ENCODE measurements at regions not wholly inside any gene's neighbourhood (a gene's known extent, or its start where the extent isn't known, plus 50 kb on each side); places are given as distances from the start of the nearest gene placed in this dataset.
"Not testable (repeated sequence)": the region's sequence is repeated elsewhere in the genome, so short reads cannot be mapped to it uniquely, and the experiment has no call there.

- peak overlapping the region; percentile 91 for H3K27ac Mint-ChIP-seq
- no peaks in the 10 kb centered on the region for H3K9me3 Mint-ChIP-seq
- peaks cover 14% of the 10 kb centered on the region for H3K27me3 Mint-ChIP-seq (ENCODE audit: low read depth)
- no peak overlapping the region for H3K4me3 Mint-ChIP-seq
- no peaks in the 10 kb centered on the region for H3K36me3 Mint-ChIP-seq
- TF ChIP-seq, protein P1, sequence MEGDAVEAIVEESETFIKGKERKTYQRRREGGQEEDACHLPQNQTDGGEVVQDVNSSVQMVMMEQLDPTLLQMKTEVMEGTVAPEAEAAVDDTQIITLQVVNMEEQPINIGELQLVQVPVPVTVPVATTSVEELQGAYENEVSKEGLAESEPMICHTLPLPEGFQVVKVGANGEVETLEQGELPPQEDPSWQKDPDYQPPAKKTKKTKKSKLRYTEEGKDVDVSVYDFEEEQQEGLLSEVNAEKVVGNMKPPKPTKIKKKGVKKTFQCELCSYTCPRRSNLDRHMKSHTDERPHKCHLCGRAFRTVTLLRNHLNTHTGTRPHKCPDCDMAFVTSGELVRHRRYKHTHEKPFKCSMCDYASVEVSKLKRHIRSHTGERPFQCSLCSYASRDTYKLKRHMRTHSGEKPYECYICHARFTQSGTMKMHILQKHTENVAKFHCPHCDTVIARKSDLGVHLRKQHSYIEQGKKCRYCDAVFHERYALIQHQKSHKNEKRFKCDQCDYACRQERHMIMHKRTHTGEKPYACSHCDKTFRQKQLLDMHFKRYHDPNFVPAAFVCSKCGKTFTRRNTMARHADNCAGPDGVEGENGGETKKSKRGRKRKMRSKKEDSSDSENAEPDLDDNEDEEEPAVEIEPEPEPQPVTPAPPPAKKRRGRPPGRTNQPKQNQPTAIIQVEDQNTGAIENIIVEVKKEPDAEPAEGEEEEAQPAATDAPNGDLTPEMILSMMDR (IDR thresholded peaks at IDR 0.05; ENCODE audit: unreplicated experiment), result no peak
- no peak for DNase-seq (ENCODE audit: low spot score in 2 of 2, unreplicated experiment in 2 of 2)
- H3K4me1 Mint-ChIP-seq, result peaks cover 57% of the 10 kb centered on the region
These were observed 313.3 kb downstream of the ZNF536 start for GRCh38 chr19:30685426-30686000.

- Mint-ChIP-seq H3K4me1 (peaks cover 54% of the 10 kb centered on the region), H3K36me3 (no peaks in the 10 kb centered on the region), H3K27me3 (ENCODE audit: low read depth) (peaks cover 12% of the 10 kb centered on the region), H3K9me3 (no peaks in the 10 kb centered on the region), H3K27ac (no peak overlapping the region), H3K4me3 (no peak overlapping the region)
- DNase-seq (ENCODE audit: low spot score in 2 of 2, unreplicated experiment in 2 of 2), result no peak
- TF ChIP-seq, protein P1 (IDR thresholded peaks at IDR 0.05; ENCODE audit: unreplicated experiment), result no peak
These were observed 312.4 kb downstream of the ZNF536 start for GRCh38 chr19:30684613-30685012.

GRCh38 chr19:30682999-30683536 is 310.9 kb downstream of the ZNF536 start:
- H3K4me1 Mint-ChIP-seq, result peaks cover 45% of the 10 kb centered on the region
- H3K9me3 Mint-ChIP-seq, result no peaks in the 10 kb centered on the region
- no peaks in the 10 kb centered on the region for H3K36me3 Mint-ChIP-seq
- TF ChIP-seq, protein P1 (IDR thresholded peaks at IDR 0.05; ENCODE audit: unreplicated experiment), result peak; percentile 93
- no peak overlapping the region for H3K4me3 Mint-ChIP-seq
- DNase-seq (ENCODE audit: low spot score in 2 of 2, unreplicated experiment in 2 of 2), result peak; percentile 55 to 85
- peaks cover 8% of the 10 kb centered on the region for H3K27me3 Mint-ChIP-seq (ENCODE audit: low read depth)
- H3K27ac Mint-ChIP-seq, result peak overlapping the region; percentile 76

DNA sequence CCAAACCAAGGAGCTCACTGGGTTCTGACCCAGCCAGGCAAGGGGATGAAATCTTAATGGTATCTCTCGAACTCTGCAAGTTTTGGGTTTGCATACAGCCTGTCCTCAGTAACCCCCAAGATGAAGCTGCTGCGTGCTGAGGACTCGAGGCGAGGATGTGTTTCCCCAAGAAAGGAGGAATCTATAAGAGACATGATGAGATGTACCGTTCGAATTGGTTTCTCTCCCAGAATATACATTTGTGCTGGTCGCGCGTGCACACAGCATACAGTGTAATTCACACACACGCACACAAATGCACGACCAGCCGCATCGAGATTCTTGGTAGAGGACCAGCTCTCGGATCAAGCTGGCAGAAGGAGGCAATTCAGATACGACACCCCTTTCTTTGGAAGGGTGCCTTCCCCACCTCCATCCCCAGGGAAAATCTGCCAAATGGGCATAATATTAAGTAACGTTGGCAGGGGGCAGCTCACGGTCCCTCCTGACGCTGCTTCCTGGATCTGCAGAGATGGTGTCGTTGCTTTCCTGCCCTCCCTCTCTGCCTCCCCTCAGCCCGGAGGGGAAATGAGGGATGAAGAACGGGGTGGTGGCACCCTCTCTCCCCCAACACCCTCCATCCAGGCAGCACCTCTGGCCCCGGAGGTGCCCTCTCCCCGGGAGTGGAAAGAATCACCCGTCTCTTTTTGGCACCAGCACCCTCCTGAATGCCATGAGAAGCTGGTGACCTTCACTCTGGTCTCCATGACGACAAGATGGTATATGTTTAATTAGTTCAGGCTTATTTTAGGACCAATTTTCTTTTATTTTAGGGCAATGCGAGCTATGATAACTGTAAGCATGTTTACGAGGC is 310.2 kb downstream of the ZNF536 start:
- Mint-ChIP-seq H3K9me3 (no peaks in the 10 kb centered on the region), H3K4me3 (no peak overlapping the region), H3K4me1 (peaks cover 39% of the 10 kb centered on the region), H3K27me3 (ENCODE audit: low read depth) (peaks cover 12% of the 10 kb centered on the region), H3K27ac (peak overlapping the region; percentile 76), H3K36me3 (no peaks in the 10 kb centered on the region)
- TF ChIP-seq, protein P1 (IDR thresholded peaks at IDR 0.05; ENCODE audit: unreplicated experiment), result no peak
- no peak for DNase-seq (ENCODE audit: low spot score in 2 of 2, unreplicated experiment in 2 of 2)

DNA sequence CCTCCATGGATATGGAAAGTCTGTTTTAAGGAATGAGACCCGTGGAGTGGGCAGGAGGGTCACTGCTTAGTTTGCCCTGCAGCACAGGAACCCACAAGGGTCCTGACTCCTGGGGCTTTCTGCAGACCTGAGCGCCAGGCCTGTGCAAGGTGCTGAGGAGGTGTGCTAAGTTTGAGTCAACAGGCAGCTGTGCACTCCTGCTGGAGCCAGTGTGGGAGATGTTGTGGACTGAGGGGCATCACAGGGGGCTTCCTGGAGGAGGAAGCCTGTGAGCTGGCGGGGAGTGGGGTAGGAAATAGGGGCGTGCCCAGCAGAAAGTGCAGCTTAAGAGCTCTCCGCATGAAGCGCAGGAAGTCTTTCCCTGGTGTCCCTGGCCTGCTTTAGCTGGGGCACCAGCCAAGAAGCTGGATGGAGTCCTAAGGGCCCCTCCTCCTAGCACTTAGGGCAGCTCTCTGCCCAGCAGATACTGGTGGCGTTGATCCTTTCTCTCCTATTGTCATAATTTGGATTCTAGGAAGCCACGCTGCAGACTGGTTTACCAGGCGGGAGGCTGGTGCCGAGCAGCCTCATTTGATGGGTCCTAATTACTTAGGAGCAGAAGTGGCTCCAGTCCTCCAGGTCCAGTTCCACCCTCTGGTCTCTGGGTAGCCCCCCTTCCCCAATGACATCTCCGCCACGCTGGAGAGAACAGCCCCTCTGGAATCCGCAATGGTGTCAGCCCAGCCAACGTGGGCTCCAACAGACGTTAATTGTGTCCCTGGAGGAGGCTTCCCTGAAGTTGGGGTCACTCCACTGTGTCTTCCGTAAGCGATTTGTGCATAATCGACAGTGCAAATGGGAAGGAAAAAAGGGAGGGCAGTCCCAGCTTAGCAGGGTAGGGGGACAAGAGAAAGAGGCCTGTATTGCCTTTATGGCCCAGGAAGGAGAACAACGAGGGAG is 309.2 kb downstream of the ZNF536 start:
- H3K27me3 Mint-ChIP-seq (ENCODE audit: low read depth), result peaks cover 12% of the 10 kb centered on the region
- DNase-seq (ENCODE audit: low spot score in 2 of 2, unreplicated experiment in 2 of 2), result no peak
- TF ChIP-seq, protein P1 (IDR thresholded peaks at IDR 0.05; ENCODE audit: unreplicated experiment), result no peak
- H3K36me3 Mint-ChIP-seq, result no peaks in the 10 kb centered on the region
- no peak overlapping the region for H3K27ac Mint-ChIP-seq
- H3K9me3 Mint-ChIP-seq, result no peaks in the 10 kb centered on the region
- no peak overlapping the region for H3K4me3 Mint-ChIP-seq
- peaks cover 30% of the 10 kb centered on the region for H3K4me1 Mint-ChIP-seq

DNA sequence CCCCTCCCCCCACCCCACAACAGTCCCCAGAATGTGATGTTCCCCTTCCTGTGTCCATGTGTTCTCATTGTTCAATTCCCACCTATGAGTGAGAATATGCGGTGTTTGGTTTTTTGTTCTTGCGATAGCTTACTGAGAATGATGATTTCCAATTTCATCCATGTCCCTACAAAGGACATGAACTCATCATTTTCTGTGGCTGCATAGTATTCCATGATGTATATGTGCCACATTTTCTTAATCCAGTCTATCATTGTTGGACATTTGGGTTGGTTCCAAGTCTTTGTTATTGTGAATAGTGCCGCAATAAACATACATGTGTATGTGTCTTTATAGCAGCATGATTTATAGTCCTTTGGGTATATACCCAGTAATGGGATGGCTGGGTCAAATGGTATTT is 308.2 kb downstream of the ZNF536 start:
- DNase-seq (ENCODE audit: low spot score in 2 of 2, unreplicated experiment in 2 of 2); H3K9me3 Mint-ChIP-seq; H3K4me3 Mint-ChIP-seq; H3K27ac Mint-ChIP-seq; H3K36me3 Mint-ChIP-seq: not testable (repeated sequence)
- Mint-ChIP-seq H3K27me3 (ENCODE audit: low read depth) (peaks cover 15% of the 10 kb centered on the region), H3K4me1 (peaks cover 21% of the 10 kb centered on the region)

Data from mesothelial cell of epicardium (in vitro differentiated cells).